LNCAP (cell line): ENCODE measurements at regions not wholly inside any gene's neighbourhood (a gene's known extent, or its start where the extent isn't known, plus 50 kb on each side); places are given as distances from the start of the nearest gene placed in this dataset.

ENCODE experiments used
- TF ChIP-seq, protein P1 (sequence below): fragments of 450-650 bp; IDR thresholded peaks from 2 replicates; pipeline ENCODE4 v1.5.1; 2017; ENCODE audit warnings: mild to moderate bottlenecking

DNA sequence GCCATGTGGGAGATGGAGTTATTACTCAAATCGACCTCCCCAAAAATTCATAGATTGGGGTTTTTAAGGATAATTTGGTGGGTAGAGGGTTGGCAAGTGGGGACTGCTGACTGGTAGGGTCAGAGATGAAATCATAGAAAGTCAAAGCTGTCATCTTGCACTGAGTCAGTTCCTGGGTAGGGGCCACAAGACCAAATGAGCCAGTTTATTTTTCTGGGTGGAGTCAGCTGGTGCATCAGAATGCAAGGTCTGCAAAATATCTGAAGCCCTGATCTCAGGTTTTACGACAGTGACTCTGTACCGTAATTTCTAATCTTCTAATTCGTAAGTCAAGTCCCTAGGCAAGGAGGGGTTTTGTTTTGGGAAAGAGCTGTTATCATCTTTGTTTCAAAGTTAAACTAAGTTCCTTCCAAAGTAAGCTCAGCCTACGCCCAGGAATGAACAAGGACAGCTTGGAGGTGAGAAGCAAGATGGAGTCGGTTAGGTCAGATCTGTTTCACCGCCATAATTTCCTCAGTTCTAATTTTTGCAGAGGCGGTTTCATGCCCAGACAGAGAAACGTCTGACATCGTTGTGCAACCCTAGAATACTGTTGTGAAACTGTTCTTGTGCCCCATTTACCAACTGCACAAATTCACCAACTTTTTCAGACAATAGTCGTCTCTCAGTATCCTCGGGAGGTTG, 104.5 kb upstream of the SFSWAP start:
- TF ChIP-seq, protein P1, sequence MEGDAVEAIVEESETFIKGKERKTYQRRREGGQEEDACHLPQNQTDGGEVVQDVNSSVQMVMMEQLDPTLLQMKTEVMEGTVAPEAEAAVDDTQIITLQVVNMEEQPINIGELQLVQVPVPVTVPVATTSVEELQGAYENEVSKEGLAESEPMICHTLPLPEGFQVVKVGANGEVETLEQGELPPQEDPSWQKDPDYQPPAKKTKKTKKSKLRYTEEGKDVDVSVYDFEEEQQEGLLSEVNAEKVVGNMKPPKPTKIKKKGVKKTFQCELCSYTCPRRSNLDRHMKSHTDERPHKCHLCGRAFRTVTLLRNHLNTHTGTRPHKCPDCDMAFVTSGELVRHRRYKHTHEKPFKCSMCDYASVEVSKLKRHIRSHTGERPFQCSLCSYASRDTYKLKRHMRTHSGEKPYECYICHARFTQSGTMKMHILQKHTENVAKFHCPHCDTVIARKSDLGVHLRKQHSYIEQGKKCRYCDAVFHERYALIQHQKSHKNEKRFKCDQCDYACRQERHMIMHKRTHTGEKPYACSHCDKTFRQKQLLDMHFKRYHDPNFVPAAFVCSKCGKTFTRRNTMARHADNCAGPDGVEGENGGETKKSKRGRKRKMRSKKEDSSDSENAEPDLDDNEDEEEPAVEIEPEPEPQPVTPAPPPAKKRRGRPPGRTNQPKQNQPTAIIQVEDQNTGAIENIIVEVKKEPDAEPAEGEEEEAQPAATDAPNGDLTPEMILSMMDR, result no peak

- TF ChIP-seq, protein P1, result no peak
These were observed 103.0 kb upstream of the SFSWAP start for GRCh38 chr12:131607658-131608447.

- TF ChIP-seq, protein P1, result peak; percentile 83
These were observed 101.9 kb upstream of the SFSWAP start for GRCh38 chr12:131608740-131609690.

GRCh38 chr12:131609762-131610161, 101.1 kb upstream of the SFSWAP start:
- TF ChIP-seq, protein P1, result no peak

GRCh38 chr12:131610181-131610580, 100.7 kb upstream of the SFSWAP start:
- TF ChIP-seq, protein P1, result no peak

DNA sequence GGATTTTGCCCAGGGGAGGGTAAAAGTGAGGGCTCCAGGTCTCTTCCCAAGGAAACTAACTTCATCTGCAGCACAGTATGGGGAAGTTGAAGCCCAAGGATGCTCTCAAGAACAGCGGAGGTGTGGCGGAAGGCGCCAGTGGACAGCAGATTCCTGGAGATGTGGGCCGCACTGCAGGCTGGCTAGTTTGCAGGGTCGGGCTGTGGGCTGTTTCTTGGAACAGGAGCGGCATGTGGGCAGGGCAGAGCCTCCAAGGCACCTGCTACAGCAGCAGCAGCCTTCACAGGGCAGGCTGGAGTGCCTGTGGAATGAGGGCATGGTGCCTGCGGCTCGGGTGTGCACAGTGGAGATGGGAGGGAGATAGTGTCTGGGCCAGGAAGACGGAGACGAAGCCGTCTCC, 100.0 kb upstream of the SFSWAP start:
- TF ChIP-seq, protein P1, result no peak

- TF ChIP-seq, protein P1, result no peak
These were observed 99.3 kb upstream of the SFSWAP start for GRCh38 chr12:131611416-131612091.
